Stimulated activated CD8-positive, alpha-beta memory T cell treated with anti-CD3 and anti-CD28 coated beads, Interleukin-12 subunit alpha, Interleukin-12 subunit beta, amount 100 ng/mL, for 1 hour (primary cell): ENCODE measurements at regions not wholly inside any gene's neighbourhood (a gene's known extent, or its start where the extent isn't known, plus 50 kb on each side); places are given as distances from the start of the nearest gene placed in this dataset.

Experiments
- DNase-seq: peaks from one replicate; pipeline ENCODE4 v3.0.0-alpha.2; 2020; ENCODE audit warnings: low read depth

DNA sequence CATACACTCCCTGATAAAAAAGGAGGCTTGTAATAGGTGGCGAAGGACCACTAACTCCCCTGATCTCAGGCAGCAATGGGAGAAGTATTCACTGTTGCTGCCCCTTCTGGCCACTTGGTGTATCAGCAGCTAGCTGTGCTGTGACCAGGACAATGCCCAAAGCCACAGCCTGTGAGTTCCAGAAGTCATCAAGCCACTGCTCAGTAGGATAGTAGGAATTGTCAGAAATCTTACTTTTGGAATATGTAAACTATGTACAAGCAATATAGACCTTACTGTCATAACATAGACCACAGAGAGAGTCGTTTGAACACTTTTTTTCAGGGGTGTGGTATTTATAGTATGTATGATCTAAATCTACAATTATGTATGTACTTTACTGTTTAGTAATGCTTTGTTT is 248.3 kb upstream of the CAMK1G start:
- DNase-seq, result no peak

DNA sequence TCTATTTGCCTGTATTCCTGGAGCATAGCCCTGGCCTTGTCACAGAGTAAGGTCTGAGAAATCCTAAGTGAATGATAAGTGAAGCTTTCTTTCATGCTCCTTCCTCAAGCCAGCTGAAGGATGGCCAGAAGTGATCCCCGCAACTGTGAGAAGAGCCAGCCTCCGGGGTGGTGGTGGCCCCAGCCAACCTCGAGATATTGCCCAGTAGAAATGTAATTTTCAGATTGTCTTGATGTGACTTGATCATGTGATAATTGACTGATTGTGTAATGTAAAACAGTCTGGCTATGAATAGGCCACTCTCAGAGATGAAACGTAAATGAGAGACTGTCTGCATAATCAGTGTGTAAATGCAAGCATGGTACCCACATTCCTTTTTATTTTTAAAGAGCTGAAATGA is 242.4 kb upstream of the CAMK1G start:
- DNase-seq, result no peak

DNA sequence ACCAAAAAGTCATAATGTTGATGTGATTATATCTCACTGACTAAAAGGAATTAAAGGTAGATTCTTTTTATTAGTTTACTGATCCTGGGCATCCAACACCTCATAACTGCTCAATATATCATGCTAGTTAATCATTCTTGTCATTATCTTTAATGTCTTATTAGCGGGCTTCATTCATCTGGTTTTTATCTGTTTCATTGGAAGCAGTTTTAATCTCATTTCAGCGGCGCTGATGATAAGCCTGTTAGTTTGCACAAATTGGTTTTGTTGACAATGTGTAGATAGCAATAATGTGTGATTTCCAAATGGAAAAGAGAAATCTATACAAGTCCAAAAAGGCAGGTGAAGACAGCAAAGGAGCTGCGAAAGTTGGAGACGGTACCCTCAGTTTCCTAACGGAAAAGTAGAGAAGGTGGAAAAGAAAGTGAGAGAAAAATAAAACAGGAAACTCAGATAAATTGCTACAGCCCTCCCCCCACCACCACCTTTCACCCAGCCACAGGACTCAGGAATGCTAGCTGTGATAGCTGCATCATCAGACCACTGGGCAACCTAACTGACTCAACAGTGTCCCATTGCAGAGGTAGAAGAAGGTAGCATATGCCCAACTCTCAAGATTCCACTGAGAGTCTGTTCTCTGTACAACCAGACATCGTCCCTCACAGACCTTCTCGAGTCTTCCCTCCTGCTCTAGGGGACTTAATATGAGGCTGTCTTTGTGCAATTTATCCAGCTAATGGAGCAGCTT is 241.7 kb upstream of the CAMK1G start:
- DNase-seq, result no peak

DNA sequence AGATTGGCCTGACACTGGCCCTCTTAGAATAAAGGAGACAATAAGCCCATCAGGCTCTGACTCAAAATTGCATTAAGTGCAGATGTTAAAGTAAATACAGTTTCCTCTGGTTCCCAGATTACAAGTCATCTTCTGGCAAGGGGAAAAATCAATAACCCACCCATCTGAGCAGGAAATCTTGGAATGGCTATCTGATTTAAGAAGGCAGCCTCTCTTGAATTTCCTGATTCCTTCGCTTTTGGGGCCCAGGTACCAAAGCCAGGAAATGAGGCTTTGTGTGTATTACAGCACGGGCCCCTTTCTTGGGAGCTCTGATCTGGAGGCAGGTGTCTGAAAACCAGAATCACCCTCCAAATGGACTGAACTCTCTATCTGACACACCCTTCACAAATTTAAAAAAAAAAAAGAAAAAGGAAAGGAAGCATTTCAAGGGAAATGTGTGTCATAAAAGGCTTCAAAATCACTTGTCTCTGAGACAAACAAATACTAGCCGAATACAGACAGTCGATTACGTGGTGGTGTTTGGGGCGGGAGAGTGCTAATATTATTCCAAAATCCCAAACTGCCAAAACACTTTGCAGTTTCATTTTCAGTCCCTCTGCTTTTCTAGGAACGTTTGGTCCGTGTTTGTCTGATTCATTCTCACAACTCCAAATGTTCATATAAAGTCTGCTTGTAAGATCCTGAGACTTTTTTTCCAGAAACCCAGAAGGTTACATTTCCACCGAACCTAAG is 240.9 kb upstream of the CAMK1G start:
- DNase-seq, result no peak

DNA sequence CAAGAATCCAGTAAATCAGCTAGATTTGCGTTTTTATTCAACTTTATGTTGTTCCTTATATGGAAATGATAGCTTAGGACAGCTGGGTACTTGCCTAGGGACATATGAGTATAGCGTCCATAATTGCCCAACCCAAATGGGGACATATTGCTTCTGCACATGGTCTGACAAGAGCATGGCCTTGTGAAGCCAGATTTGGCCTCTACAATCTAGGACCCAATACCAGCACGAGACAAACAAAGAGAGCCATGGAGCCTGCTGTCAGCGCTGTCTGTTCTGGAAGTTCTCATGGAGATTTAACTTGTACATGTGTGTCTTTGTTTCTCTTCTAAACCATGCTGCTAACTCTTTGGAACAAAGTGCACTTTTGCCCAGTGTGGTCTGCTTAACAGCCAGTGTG is 240.0 kb upstream of the CAMK1G start:
- DNase-seq, result no peak

DNA sequence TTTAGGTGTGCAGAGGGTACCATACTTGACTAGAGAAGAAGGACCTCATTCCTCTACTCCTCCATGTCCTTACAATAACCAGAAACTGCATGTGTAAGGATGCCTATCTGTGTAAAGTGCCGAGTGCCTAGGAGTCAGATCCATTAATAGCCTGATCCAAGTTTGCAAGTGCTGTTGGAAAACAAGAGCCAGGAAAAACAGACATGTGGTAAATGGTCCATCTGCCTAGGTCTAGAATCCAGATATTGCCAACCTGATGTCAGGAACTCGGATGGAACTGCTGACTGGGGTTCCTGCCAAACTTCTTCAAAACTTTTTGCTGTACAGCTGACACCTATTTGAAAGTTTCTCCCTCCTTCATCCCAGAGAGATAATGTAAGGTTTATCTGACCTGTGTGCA is 239.4 kb upstream of the CAMK1G start:
- no peak for DNase-seq

DNA sequence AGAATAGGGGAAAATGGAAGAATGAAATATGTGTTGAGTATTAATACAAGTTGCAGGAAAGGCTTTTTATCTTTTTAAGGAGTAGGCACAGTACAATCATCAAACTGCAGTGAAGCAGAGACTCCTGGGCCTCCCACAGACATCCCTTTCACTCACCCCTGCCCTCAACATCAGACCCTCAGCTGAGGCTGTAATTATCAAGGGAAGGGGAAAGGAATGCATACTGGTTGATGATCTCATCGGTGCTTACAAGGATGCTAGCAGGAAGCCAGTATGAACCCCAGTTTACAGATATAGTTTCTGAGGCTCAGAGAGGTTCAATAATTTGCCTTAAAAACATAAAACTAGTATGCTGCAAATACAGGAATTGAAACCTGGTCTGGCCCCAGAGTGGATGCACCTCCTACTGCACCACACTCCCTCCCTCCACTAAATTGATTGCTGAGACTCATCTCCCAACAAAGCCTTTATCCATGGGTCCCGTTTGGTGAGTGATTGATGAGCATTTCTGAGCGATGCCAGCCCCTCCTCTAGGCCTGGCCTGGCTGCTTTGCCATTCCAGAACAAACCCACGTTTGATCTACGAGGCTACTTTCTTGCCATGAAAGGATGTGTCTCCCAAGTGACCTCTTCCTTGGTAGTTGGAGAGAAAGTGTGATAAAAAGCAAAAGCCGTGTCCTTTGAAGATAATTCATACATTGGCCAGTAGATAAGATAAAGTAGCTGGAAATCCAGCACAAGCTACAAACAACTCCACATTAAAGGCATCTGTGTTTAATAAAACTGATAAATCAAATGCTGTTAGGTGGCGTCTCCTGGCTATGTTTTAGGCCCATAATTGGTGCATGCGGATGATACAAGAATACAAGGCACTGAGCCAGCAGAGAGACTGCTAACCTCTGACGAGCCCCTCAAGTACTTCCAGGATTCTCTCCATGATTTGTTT is 233.9 kb upstream of the CAMK1G start:
- no peak for DNase-seq

DNA sequence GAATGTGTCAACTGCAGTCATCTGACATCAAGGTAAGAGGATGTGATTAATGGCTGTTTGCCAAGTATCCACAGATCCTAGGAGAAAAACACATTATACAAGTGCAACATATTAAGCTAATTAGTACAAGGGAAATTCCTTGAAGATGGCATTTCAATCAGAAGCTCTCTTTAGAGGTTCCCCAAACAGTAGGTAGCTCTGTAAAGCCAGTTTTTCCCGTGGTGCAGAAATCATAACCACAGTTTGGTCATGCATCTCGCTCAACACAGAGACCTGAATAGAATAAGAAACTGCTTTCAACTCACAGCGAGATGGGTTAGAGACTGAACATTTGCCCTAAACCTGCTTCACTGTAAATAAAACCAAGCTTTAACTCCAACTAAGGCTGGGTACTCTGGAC is 230.5 kb upstream of the CAMK1G start:
- no peak for DNase-seq

DNA sequence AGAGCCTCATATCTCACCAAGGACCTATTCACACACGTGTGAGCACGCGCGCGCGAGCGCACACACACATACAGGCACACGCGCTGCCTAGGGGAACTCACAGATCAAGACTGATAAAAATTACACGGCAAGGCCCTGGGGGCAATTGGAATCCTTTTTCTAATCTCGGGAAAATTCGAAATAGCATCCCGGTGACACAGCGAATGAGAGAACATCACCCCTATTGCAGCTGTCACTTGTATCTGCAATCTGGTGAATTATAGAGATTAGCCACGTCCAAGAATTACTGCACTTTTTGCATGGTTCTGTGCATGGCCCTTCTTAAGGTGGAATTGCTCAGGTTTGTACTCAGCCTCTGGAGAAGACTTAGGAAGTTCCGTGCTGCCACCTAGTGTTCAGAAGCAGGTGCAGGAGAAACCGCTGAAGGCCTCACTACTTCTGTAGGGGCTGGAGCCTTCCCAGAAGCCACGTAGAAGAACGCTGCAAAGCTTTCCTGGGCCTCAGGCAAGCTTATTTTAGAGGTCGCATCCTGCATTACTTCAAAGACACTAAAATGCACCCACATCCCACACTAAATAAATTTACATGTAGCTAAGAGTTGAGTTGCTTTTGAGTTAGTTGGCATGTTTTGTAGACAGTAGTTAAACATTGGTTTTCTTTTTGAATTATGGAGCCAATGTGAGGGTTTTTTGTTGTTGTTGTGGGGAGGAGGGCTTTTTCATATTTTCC is 229.2 kb upstream of the CAMK1G start:
- peak; percentile 20 for DNase-seq

DNA sequence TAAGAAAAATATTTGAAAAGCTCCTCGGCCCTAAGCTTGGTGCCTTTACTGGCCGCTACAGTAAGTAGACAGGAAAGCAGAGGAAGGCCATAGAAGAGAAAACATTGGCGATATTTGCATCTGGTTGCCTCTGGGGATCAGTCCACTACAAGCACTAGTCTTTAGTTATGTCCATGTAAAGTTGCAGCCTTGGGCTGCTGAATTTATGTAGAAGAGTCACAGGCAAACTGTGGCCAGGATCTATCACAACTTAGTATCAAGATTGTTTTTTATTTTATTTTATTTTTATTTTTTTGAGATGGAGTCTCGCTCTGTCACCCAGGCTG is 228.7 kb upstream of the CAMK1G start:
- no peak for DNase-seq

DNA sequence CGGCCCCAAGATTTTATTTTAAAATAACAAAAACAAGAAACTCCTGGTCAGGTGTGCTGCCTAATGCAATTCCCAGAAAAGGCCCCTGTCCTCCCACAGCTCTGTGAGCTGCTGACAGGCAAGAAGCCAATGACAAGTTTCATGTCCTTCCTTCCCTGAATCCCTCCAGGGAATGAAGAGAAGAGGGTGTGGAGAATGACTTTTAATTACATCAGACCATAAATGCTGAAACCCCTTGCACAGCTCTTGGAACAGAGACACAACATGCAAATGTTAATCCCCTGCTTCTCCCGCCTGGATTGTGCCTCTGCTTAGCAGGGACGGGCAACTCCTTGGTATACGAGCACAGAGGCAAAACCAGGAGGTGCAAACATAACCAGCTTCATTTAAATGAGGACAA is 228.1 kb upstream of the CAMK1G start:
- DNase-seq, result no peak

DNA sequence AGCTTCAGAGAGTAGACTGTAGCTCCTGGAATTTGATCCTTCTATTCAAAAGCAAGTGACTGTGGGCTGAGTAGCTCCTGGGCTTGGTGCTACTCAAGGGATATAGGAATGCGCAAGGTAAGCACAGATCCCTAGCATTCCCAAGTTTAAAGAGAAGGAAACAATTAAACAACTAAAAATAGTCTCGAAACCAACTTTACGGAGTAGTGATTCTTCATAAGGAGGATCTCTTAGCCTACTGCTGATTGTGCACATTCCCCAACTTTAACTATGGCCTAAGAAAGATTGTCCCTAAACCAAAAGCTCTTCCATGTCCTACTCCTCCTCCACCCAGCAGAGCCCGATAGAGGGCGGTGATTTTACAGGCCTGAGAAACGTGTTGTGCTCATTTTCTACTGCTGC is 226.5 kb upstream of the CAMK1G start:
- DNase-seq, result no peak

DNA sequence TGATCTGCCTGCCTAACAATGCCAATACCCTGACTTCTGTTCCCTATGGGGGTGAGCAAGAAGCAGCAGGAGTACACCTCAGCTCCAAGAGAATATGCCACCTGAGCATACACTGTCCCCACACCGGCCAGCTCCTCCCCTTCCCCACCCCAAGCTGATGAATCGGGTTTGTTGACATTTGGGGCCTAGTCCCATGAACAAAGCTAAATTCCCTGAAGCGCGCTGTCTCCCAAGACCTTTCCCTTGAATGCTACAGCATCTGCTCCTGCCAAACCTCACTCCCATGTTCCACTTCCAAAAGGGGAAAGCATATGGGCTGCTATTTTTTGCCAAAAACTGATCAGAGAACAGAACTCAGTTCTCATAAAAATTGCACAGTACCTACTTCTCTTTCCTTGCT is 220.4 kb upstream of the CAMK1G start:
- DNase-seq, result no peak

DNA sequence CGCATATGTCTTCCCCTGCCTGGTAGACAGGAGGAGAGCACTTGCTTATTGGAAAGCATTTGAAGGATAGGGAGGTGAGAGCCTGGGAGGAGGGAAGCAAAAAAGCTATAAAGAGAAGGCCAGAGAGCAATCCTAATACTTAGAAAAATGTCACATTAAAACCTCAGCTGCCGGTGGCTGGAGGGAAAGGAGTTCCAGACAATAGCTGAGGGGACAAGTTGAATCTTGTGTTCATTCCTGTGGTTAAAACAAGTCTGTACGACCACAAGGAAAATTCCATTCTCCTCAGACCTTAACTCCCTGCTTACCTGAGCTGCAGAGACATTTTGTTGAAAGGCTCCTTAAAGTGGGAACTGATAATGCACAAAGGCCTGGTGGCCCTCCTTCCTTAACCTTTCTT is 218.8 kb upstream of the CAMK1G start:
- DNase-seq, result no peak

DNA sequence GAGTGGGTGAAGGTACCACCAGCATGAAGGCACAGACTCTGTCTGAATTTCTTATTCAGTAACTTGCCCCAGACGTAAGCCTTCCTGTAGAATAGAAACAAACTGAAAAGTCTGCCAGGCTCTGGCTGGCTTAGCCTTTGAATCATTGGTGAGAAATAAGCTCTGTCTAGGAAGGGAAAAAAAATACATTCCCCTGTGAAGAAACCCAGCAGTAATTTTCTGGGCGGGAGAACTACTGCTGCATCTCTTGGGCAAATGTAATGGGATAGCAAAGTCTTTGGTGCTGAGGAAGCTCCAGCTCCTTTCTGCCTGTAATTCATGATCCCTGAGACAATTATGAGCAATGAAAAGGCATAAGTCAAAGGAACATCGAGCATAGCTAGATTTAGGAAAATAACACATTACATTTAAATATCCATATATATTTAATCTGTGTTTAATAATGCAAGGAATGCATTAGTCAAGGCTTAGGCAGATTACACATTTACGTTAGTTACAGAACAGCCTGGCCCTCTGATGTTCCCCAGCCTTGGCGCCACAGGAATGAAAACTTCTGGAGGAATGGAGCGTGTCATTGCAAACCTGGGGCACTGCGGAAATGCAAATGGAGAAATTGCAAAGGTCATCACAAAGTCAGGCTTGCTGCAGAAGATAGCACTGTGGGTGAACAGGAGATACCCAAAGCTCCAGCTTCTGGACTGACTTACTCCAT is 216.3 kb upstream of the CAMK1G start:
- no peak for DNase-seq

DNA sequence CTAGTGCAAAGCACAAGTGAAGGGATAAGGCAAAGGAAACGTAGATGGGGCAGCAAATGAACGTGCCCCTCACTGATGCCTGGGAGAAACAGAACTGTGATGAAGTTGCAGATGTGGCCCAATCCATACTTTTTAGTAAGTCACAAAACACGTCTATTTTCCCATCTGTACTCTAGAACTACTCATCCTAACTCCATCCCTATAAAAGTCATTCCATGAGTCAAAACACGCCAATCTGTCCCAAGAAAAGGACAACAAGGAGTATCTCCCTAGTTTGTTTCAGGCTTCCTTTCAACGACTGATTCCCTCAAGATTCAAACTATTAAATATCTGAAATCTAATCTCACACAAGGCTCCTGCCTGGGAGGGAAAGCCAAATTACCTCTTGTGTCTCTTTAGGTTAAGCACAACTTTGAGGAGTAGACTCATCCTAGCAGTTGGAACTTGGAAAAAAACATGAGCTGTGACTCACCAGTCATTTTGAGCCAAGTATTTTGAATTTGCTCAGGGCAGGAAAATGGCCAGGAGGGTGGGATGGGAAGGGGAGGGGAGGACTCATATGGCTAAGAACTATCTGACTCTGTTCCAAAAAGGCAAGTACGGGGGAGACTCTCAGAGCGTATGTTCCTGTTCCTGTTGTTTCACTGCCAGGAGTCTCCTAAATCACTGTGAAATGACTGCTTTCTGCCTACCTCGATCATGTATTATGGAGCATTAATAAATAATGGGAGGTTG is 214.5 kb upstream of the CAMK1G start:
- no peak for DNase-seq

DNA sequence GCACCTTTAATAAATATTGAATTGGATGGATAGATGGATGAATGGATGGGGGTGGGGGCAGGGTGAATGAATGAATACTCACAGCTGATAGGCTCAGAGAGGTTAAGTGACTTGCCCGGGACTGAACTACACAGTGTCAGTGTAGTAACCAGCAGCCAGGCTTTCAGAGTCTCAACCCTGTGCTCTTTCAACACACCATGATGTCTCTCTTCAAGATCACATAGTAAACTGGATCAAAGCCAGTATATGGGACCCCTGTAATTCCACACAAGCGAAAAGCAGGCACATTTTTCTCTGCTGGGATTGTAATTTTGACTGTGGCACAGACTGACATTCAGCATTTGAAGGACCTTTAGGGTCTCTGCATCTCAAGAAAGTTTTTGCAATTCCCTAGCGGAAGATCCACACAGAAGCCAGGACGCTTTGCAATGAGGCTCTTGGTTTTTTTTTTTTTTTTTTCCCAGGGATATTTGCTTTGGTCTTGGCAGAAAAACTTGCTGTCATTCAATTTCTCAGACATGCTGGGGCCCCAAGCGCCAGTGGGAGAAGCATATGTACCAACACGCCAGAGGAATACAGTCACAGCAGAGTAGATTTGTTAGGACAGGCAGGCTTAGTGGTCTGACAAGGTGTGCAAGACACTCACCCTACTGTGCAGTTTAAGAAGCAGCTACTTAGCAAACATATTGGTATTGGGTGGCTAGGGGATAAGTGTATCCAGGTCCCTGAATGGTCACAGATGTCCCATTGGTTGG is 213.1 kb upstream of the CAMK1G start:
- no peak for DNase-seq

DNA sequence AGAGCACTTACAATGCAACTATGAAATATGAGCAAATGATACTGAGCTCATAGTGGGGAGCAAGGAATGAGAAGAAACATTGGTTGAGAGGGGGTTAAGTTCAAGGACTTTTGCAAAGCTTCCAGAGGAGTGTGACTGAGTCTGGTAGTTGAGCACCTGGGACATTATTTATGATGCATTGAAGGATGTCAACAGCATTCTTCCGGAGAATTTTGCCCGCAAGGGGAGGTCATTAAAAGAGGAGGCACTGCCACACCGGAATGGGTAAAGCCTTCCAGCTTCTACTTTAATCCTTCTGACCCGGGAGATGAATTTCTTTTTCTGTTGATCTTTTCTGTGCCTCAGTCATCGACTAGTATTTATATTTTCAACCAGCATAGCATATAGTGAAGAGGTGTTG is 208.4 kb upstream of the CAMK1G start:
- DNase-seq, result no peak

DNA sequence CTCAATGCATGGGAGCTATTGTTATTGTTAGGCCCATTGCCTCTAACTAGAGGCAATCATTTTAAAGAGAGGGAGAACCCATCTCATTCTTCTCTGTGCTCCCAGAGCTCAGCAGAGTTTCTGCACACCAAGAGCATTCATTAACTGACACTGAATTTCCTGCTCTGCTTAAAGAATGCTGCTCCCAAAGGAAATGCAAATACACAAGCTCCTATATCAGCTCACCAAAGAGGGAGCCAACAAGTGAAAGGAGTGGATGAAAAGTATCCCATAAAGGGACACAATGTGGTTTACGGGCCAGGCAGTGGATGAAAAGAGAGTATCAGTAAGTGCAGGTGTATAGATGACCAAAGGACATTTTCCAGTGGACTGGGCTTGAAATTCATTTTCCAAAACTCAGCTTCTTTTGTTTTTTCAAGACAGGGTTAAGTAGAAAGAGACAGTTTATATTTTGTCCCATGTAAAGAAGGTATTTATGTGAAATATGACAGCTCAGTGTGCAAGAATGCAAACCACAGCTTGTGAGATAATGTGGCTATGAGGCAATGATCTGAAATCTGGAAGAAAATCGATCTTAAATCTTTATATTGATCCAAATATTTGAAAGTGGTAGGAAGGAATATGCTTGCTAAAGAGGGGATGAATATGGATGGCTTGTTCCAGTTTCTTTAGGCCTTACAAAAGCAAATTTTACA is 207.7 kb upstream of the CAMK1G start:
- DNase-seq, result no peak

DNA sequence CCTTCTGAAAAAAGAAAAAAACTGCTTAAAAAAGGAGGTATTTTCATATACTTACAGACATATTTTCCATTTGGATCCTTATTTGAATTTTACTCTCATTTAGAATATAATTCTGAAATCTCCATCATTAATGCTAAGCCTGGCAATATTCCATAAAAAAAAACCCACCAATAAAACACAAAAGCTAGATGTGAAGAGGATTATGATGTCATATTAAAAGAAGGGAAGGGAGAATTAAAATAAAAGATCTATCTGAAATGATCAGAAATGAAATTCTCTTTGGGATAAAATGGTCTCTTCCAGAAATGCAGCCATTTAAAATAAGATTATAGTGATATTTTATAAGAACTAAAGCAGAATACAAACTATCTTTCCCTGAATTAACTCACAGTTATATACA is 206.7 kb upstream of the CAMK1G start:
- DNase-seq, result no peak
